ENCODE measurements at regions not wholly inside any gene's neighbourhood (a gene's known extent, or its start where the extent isn't known, plus 50 kb on each side); places are given as distances from the start of the nearest gene placed in this dataset.

DNA sequence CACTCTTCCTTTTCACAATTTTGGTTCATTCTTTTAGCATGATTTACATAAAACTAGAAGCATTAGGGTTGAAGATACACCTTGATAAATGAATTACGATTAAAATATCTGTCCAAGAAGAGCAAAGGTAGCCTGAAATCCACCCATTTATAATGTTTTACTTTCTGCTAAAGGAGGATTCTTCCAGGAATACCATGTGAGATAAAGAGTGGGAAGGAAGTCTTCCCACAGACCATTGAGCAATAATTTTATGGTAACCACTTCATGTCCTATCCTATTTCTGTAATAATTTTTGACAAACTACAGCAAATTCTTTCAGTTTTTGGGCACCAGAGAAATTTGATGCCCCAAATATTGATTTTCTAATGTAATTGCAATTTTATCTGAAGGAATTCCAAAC is 150.6 kb upstream of the STEAP4 start:
- intact Hi-C loops (cut with DNase I, micrococcal nuclease) = no loop called here
- DNase-seq (no peak), ATAC-seq (no peak)

- ATAC-seq = peak; percentile 94
- intact Hi-C loops (cut with DNase I, micrococcal nuclease) = no loop called here
- peak in 1 of 2 donors; percentile 35 for DNase-seq
These were observed 149.8 kb upstream of the STEAP4 start for GRCh38 chr7:88456490-88456889.

GRCh38 chr7:88455696-88456095 is 149.0 kb upstream of the STEAP4 start:
- ATAC-seq = no peak
- intact Hi-C loops (cut with DNase I, micrococcal nuclease) = no loop called here
- DNase-seq = no peak

GRCh38 chr7:88452646-88453045 is 146.0 kb upstream of the STEAP4 start:
- intact Hi-C loops (cut with DNase I, micrococcal nuclease) = no loop called here
- peak in 1 of 2 donors; percentile 12 for DNase-seq
- peak; percentile 78 for ATAC-seq

GRCh38 chr7:88450874-88451273 is 144.2 kb upstream of the STEAP4 start:
- no peak for ATAC-seq
- DNase-seq = no peak
- intact Hi-C loops (cut with DNase I, micrococcal nuclease) = no loop called here

GRCh38 chr7:88449410-88449809 is 142.7 kb upstream of the STEAP4 start:
- intact Hi-C loops (cut with DNase I, micrococcal nuclease) = no loop called here
- no peak for DNase-seq

DNA sequence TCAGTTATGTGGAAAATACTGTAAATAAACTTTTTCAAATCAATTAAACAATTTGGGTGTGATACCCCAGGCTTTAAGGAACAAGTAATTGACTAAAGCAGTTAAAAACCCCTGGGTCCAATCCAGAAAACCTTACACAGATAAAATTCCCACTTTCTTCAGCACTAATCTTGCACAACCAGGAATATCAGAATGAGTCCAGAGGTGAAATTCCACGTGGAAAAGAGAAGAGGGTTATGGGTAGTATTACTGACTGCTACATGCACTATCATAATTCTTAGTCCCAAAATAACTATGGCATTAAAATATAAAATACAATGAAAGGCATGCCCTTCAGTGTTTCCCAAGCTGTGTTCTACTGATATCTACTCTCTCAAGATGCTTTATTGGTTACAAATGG is 135.7 kb upstream of the STEAP4 start:
- intact Hi-C loops (cut with DNase I, micrococcal nuclease) = no loop called here
- ATAC-seq (no peak), DNase-seq (no peak)

More at GRCh38 chr7:88449410-88449809, 142.7 kb upstream of the STEAP4 start:
- no peak for ATAC-seq

- DNase-seq (no peak), ATAC-seq (no peak)
- intact Hi-C loops (cut with DNase I, micrococcal nuclease) = no loop called here
These were observed 130.4 kb upstream of the STEAP4 start for GRCh38 chr7:88437132-88437531.

GRCh38 chr7:88432301-88432700 is 125.6 kb upstream of the STEAP4 start:
- intact Hi-C loops (cut with DNase I, micrococcal nuclease) = no loop called here
- ATAC-seq = peak; percentile 53
- no peak for DNase-seq

DNA sequence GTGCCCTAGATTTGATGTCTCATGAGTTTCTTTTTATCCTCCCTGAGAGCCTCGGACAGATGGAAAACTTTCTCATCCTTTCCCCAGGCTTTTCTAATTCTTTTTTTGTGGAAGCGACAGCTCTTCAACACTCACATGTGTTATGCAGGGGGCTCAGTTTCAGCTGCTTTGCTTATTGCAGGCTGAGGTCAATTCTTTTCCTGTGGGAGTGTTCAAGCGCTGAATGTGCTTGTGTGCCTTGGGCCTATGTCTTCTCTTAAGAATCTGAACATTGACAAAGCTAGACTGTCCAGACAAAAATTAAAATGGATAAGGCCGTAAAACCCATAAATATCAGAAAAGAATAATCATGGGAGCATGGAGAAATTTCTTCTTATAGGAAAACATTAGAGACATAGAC is 125.2 kb upstream of the STEAP4 start:
- intact Hi-C loops (cut with DNase I, micrococcal nuclease) = no loop called here
- DNase-seq = no peak
- no peak for ATAC-seq

GRCh38 chr7:88429382-88429781 is 122.7 kb upstream of the STEAP4 start:
- no peak for ATAC-seq
- no peak for DNase-seq
- intact Hi-C loops (cut with DNase I, micrococcal nuclease) = no loop called here

- intact Hi-C loops (cut with DNase I, micrococcal nuclease) = no loop called here
- ATAC-seq (no peak), DNase-seq (no peak)
These were observed 95.8 kb upstream of the STEAP4 start for GRCh38 chr7:88402529-88402928.

GRCh38 chr7:88401009-88401623 is 94.4 kb upstream of the STEAP4 start:
- ATAC-seq = peak; percentile 68
- intact Hi-C loops (cut with DNase I, micrococcal nuclease) = no loop called here
- no peak for DNase-seq

DNA sequence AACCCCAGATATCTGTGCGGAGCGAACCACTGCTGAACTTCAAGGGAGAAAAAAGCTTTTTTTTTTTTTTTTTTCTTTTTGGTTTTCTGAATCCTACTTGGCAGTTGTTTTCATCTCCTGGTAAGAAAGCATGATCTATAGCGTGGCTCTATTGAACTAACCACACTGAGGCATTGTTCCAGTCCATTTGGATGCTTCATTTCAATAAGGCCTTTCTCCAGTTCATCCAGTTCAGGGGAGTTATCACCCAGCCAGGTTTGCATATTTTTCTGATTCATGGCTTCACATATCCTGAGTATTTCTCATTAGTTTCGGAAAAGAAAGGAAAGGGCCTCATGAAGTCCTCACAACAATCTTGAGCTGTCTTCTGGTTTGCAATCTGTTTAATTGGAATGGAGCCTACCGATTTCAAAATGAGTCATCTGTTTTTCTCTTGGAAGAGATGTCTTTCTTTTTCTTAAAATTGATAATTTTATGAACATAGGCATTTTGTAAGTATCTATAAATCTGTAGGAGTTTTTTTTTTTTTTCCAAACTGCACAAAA is 93.1 kb upstream of the STEAP4 start:
- intact Hi-C loops (cut with DNase I, micrococcal nuclease) = no loop called here
- no peak for ATAC-seq
- DNase-seq = no peak

- intact Hi-C loops (cut with DNase I, micrococcal nuclease) = no loop called here
- ATAC-seq = no peak
- DNase-seq = no peak
These were observed 92.3 kb upstream of the STEAP4 start for GRCh38 chr7:88399036-88399435.

DNA sequence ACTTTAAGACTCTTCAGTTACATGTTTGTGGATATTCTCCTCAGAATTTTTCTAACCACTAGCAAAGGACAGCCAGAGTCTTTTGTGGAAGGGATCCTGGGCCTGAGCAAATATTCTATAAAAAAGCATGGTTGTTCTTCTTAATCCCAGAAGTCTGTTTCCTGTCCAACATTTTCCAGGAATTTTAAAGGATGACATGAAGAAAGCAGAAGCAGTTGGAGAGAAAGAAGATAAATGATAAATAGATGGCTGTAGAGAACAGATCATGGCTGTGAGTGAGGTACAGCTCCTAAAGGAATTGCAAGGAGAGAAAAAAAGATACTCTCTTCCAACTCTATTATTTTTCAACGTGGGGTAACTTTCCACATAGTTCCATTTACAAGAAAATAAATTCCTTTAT is 91.8 kb upstream of the STEAP4 start:
- intact Hi-C loops (cut with DNase I, micrococcal nuclease) = no loop called here
- ATAC-seq (no peak), DNase-seq (no peak)

GRCh38 chr7:88396948-88397322 is 90.2 kb upstream of the STEAP4 start:
- ATAC-seq = no peak
- DNase-seq = no peak
- intact Hi-C loops (cut with DNase I, micrococcal nuclease) = no loop called here

DNA sequence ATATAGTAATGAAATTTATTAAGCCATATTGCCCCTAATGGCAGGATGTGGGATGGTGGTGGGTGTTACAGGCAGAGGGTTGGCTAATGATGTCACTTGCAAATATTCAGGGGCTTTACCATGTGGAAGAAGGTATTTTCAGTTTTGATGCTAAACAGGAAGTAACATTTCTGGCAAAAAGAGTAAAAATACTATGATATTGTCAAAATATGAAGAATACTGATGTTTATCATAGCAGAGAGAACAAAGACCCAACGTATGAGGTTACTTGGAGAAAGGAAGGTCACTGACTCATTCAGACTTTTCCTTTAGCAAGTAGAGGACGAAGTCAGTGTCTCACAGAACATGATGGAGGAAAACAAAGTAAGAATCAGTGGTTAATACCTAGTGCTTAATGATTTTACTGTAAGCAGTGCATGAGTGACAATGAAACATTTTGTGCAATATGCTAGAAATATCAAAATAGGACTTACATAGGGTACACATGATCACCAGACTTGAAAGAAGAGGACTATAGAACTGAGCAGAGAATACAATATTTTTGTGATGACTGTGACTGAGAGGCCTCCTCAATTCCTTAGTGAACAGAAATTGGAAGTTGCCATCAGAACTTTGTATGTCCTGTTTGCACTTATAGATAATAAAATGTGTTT is 89.7 kb upstream of the STEAP4 start:
- no peak for ATAC-seq
- no peak for DNase-seq
- intact Hi-C loops (cut with DNase I, micrococcal nuclease) = no loop called here

DNA sequence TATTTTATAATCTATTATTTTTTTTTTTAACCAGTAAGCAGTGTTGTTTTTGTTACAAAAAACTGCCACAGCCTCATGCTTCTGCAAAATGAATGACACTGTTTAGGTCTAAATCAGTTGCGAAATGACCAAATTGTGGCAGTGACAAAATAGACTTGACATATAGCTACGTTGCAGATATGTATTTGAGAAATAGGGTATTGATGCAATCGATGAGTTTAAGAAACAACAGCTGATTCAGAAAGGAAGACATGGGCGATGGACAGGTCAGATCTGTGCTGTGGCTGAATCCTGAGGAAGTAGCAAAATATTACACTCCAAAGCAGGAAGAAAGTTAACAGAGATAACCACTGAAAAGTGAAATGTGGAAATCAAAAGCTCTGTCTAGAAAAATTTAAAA is 89.0 kb upstream of the STEAP4 start:
- ATAC-seq = no peak

GRCh38 chr7:88391247-88391646 is 84.6 kb upstream of the STEAP4 start:
- intact Hi-C loops (cut with DNase I, micrococcal nuclease) = no loop called here
- no peak for ATAC-seq
- no peak for DNase-seq

More for the DNA sequence above, 89.0 kb upstream of the STEAP4 start:
- intact Hi-C loops (cut with DNase I, micrococcal nuclease) = no loop called here
- DNase-seq = no peak

DNA sequence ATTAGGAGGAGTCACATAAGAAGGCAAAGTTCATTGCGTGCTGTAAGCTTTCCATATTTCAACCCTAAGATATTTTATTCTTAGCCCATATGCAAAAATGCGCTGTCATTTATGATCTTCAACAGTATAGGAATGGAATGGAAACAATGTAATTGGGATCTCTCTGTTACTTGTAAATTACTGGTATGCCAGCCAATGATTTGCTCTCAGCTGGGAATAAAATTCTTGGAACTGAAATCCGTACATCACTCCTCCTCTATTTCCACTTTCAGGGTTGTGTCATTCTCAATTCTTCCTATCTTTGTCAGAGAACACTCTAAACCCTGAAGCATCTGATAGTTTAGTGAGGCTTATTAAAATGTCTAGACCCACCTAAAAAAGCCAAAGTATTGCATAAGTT is 80.7 kb upstream of the STEAP4 start:
- peak; percentile 57 for ATAC-seq
- DNase-seq = no peak
- intact Hi-C loops (cut with DNase I, micrococcal nuclease) = no loop called here

Data from left colon (tissue), 2 donors.